GM10266 (cell line): ENCODE measurements at regions not wholly inside any gene's neighbourhood (a gene's known extent, or its start where the extent isn't known, plus 50 kb on each side); places are given as distances from the start of the nearest gene placed in this dataset.

ENCODE experiments used
- DNase-seq: peaks from one replicate; pipeline ENCODE4 v3.0.0; 2012; ENCODE audit errors: extremely low spot score
- CTCF ChIP-seq: IDR thresholded peaks from 2 replicates; pipeline ENCODE4 v1.5.1; 2012; ENCODE audit warnings: mild to moderate bottlenecking, low read depth; ENCODE audit not compliant: control insufficient read depth, insufficient read depth; ENCODE audit errors: missing control alignments

DNA sequence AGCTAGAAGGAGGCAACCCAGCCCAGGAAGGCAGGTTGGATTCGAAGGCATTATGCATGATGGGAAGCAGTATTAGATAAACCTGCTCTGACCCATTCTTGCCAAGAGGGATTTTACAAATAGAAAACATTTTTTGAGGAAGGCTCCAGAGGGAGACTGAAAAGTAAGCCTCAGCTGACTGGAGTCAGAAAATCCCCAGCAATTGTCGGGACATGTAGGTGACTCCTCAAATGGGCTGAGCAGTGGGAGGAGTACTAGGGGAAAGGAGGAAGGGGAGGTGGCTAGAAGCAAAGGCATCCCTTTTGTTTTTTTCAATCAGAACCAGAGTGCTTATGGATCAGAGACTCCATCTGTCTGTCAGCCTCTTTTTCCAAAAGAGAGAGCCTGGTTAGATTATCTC lies 138.1 kb upstream of the NTF3 start:
- DNase-seq: no peak
- no peak for TF ChIP-seq CTCF

DNA sequence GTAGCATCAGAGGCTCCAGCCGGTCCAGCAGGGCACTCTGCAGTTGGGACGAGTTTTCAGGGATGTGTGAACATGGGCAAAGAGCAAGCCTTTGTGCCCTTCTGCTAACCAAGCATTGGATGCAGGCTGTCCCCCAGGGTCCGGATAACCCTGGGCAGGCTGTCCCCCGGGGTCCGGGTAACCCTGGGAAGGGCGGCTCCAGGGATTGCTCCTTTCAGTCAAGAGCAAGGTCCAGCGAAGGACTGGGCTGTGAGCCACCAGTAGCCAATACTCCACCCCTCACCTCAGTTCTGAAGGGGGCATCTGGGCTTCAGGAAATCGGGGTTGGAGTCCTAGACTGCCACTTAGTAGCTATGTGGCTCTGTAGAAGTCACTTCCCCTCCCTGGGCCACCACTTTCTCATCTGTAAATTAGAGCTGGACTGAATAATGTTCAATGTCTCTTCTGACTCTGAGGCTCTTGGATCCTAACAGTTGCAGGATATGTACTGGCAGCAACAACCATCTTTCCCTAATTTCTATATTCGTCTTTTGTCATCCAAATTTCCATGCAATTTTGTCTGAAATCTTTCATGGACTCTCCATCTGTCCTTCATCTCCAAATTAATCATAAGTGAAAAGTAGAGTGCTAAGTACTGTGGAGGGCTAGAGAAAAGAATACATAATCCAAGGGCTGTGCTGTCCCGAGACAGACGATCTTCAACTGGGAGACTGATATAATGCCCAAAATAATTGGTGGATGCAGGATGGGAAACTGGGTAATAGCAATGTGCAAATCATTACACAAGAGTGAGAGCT lies 137.4 kb upstream of the NTF3 start:
- DNase-seq: no peak
- TF ChIP-seq CTCF: no peak

- TF ChIP-seq CTCF: no peak
- no peak for DNase-seq
Observed at GRCh38 chr12:5295151-5295550, 136.8 kb upstream of the NTF3 start.

- DNase-seq: no peak
- TF ChIP-seq CTCF: no peak
Observed at GRCh38 chr12:5295996-5296395, 135.9 kb upstream of the NTF3 start.

- no peak for TF ChIP-seq CTCF
Observed at GRCh38 chr12:5301539-5301938, 130.4 kb upstream of the NTF3 start.

DNA sequence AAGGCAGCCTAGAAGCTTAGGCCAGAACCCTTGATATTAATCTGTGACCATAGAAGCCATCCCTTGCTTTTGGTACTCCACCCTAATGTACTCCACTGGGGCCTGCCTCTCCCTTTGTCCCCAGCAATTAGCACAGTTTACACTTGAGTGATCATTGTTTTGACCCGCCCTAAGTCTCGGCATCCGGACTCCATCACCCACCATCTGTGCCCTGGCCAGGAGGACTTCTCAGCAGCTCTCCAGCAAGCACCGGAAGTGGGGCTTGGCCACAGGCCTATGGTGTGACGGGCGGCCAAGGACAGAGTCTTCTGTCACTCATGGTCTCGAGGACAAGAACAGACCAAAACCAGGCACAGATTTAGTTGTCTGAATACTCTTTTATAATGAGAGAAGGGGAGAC lies 126.5 kb upstream of the NTF3 start:
- DNase-seq: no peak
- TF ChIP-seq CTCF: no peak

More at GRCh38 chr12:5301539-5301938, 130.4 kb upstream of the NTF3 start:
- DNase-seq: no peak

GRCh38 chr12:5305886-5306545 lies 125.9 kb upstream of the NTF3 start:
- no peak for TF ChIP-seq CTCF
- DNase-seq: no peak
